ENCODE measurements at regions not wholly inside any gene's neighbourhood (a gene's known extent, or its start where the extent isn't known, plus 50 kb on each side); places are given as distances from the start of the nearest gene placed in this dataset.

DNA sequence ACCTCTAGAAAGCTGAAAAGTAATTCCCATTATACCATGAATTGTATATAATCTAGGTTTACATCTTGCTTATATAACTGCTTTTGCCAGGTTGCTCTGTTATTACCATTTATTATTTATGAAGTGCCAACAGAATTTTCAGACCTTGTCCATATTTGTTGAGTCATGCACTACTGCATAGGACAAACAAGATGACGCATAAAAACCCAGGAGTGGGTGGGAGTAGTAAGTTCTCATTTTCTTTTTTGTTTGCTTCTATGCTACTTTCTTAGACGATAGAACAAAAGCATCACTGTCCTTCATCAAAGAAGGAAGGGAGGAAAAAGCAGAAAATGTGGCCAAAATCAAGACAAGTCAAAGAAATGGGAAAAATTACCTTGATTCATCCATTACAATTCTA is 119.0 kb upstream of the RASSF8 start:
- peak; percentile 78 for DNase-seq (ENCODE audit: low read depth)
- TF ChIP-seq CTCF (IDR thresholded peaks at IDR 0.05; ENCODE audit: low read length, missing control alignments), result no peak
- H3K4me3 ChIP-seq (replicated peaks; ENCODE audit: low read depth, low read length), result no peak overlapping the region

- no peak overlapping the region for H3K4me3 ChIP-seq (replicated peaks; ENCODE audit: low read depth, low read length)
- DNase-seq (ENCODE audit: low read depth), result peak; percentile 25
- TF ChIP-seq CTCF (IDR thresholded peaks at IDR 0.05; ENCODE audit: low read length, missing control alignments), result no peak
Measured at GRCh38 chr12:25840678-25841465, 117.6 kb upstream of the RASSF8 start.

GRCh38 chr12:25842254-25842653 is 116.2 kb upstream of the RASSF8 start:
- DNase-seq (ENCODE audit: low read depth), result no peak
- no peak overlapping the region for H3K4me3 ChIP-seq (replicated peaks; ENCODE audit: low read depth, low read length)
- TF ChIP-seq CTCF (IDR thresholded peaks at IDR 0.05; ENCODE audit: low read length, missing control alignments), result no peak

DNA sequence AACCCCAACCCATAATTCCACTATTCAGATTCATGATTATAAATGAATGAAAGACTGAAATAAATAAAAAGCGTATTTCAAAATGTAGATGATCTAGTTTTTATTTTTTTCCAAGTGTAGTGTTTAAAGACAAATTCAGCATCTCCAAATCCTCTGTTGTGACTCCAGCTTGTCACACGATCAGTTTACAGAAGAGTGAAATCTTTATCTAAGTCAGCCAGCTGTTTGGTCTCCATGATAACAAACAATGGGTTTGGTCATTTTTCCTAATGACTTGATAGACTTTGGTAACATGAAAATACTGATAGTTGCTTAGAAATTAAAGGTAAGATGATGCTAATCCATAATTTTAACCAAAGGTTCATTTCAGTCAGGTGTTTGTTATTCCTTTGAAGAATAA is 114.5 kb upstream of the RASSF8 start:
- DNase-seq (ENCODE audit: low read depth), result no peak
- no peak for TF ChIP-seq CTCF (IDR thresholded peaks at IDR 0.05; ENCODE audit: low read length, missing control alignments)

DNA sequence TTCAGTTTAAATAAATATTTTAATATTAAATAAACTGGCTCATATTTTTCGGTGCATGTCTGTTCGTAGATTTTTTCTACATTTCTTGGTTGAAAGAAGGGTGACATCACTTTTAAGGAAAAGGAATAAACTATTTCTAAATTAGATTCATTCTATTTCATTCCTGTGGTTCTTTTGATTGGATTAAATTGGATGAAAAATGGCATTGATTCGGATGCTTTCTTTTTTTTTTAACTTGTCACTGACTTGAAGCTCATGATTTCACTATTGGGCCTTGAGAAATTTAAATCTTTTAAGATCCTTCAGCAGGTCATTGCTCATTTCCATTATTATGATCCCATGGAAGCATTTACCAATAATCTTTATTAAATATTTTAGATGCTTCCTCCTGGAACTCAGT is 113.1 kb upstream of the RASSF8 start:
- TF ChIP-seq CTCF (IDR thresholded peaks at IDR 0.05; ENCODE audit: low read length, missing control alignments), result no peak
- H3K4me3 ChIP-seq (replicated peaks; ENCODE audit: low read depth, low read length), result no peak overlapping the region
- DNase-seq (ENCODE audit: low read depth), result no peak

More for the DNA sequence above, 114.5 kb upstream of the RASSF8 start:
- H3K4me3 ChIP-seq (replicated peaks; ENCODE audit: low read depth, low read length), result no peak overlapping the region

- no peak for TF ChIP-seq CTCF (IDR thresholded peaks at IDR 0.05; ENCODE audit: low read length, missing control alignments)
- DNase-seq (ENCODE audit: low read depth), result peak; percentile 46
Measured at GRCh38 chr12:25852792-25853191, 105.7 kb upstream of the RASSF8 start.

More at GRCh38 chr12:25852792-25853191, 105.7 kb upstream of the RASSF8 start:
- H3K4me3 ChIP-seq (replicated peaks; ENCODE audit: low read depth, low read length), result no peak overlapping the region

All from fibroblast of pulmonary artery (primary cell).